ENCODE measurements at regions not wholly inside any gene's neighbourhood (a gene's known extent, or its start where the extent isn't known, plus 50 kb on each side); places are given as distances from the start of the nearest gene placed in this dataset.
"Not testable (repeated sequence)": the region's sequence is repeated elsewhere in the genome, so short reads cannot be mapped to it uniquely, and the experiment has no call there.

DNA sequence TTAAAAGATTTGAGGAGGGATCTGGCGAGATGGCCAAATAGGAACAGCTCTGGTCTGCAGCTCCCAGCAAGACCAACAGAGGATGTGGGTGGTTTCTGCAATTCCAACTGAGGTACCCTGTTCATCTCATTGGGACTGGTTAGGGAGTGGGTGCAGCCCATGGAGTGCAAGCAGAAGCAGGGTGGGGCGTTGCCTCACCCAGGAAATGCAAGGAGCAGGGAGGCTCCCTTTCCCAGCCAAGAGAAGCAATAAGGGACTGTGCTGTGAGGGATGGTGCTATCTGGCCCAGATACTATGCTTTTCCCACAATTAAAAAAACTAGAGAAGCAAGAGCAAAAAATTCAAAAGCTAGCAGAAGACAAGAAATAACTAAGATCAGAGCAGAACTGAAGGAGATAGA is 318.4 kb downstream of the PPP1R3A start:
- not testable (repeated sequence) for DNase-seq

DNA sequence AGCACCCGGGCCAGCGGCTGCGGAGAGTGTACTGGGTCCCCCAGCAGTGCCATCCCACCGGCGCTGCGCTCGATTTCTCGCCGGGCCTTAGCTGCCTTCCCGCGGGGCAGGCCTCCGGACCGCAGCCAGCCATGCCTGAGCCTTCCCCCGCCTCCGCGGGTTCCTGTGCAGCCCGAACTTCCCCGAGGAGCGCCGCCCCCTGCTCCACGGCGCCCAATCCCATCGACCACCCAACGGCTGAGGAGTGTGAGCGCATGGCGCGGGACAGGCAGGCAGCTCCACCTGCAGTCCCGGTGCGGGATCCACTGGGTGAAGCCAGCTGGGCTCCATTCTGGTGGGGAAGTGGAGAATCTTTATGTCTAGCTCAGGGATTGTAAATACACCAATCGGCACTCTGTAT is 325.4 kb downstream of the PPP1R3A start:
- DNase-seq, result not testable (repeated sequence)

DNA sequence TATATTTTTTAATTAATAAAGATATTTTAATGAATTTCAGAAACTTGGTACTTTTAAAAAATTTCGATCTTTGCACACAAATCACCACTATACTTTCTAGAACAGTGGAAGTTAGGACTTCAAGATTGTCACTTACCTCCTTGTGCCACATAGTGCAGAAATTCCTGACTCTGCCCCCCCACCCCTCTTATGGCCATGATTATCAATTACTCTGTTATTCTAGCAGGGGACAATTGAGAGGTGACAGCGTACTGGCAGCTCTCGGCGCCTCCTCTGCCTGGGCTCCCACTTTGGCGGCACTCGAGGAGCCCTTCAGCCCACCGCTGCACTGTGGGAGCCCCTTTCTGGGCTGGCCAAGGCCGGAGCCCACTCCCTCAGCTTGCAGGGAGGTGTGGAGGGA is 325.9 kb downstream of the PPP1R3A start:
- not testable (repeated sequence) for DNase-seq

DNA sequence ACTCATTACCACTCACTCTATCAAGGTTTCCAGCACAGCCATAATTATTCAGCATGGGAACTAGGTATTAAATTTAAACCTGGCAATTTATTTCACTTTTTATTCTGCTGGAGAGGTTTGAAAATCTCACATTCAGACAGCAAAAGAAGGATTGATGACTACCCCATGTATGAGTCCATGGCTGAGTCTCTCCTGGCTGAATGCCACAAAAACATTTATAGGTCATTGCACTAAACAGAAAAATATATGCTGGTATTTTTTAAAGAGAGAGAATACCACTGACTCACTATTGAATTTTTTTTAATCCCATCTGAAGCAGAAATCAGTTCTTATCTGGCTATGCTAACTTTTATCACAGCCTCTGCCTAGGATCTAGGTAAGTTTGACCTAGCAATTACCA is 336.3 kb downstream of the PPP1R3A start:
- DNase-seq, result no peak

DNA sequence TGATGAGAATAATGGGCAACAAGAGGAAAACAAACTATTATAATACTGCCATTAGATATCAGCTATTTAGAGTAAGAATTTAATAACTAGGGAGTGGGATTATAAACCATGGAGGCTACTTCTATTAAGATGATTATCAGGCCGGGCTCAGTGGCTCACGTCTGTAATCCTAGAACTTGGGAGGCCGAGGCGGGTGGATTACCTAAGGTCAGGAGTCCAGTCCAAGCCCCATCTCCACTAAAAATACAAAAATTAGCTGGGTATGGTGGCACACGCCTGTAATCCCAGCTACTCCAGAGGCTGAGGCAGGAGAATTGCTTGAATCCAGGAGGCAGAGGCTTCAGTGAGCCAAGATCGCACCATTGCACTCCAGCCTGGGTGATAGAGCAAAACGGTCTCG is 355.6 kb downstream of the PPP1R3A start:
- not testable (repeated sequence) for DNase-seq

DNA sequence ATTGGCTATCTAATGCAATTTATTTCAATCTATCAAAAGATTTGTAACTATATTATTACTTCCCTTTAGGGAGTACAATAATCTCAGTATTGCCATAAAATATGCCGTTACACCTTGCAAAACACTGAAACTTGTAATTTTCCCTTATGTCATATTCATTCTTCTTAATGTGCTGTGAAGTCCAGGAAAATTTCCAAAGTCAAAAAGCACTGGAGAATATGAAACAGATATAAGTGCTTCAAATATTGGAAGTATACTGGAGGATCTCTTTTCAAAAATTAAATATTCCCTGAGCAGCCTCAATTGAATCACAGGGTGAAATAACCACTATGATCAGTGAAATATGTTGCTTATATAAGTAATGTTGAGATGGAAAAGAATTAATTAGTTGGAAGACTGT is 356.0 kb downstream of the PPP1R3A start:
- DNase-seq, result peak; percentile 26 to 61 (median 27)

DNA sequence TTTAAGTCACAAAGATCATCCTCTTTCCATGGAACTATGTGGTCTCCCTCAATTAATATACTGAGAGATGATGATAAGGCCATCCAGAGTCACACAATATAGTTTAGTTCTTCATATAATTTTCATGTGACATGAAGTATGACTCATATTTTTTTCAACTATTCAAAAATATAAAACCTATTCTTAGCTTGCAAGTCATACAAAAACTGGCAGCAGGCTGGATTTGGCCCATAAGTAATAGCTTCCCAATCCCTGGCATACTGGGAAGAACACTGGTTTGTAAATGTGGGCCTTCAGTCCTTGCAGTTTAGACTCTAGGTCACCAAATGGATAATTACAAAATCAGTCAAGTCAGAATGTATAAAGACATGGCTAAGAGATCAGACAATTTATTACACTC is 356.6 kb downstream of the PPP1R3A start:
- DNase-seq, result peak in 1 of 3 donors; percentile 20

DNA sequence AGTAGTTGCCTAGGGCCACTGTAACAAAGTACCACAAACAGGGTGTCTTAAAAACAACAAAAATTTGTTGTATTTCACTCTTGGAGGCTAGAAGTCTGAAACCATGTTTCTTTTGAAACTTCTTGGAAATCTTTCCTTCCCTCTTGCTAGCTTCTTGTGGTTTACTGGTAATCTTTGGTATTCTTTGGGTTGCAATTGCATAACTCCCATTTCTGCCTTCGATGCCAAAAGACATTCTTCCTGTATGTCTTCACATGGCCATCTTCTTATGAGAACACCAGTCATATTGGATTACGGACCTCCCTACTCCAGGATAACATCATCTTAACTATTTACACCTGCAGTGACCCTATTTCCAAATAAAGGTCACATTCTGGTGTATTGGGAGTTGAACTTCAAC is 357.4 kb downstream of the PPP1R3A start:
- DNase-seq, result no peak

DNA sequence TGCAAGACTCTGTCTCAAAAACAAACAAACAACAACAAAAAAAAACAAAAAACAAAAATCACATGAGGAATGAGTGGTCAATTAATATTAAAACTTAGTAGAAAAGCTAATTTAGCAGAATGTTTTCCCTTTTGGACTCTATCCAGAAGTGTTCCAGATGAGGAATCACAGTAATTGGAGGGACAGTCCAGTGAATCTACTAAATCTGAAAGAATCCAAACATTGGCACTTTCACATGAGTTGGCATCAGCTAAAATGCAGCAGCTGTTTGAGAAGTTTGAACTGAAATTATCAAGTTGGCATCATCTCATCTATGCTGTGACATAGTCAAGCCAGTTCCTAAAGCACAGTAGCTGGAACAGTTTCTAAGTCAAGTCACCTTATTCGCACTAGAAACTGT is 367.8 kb downstream of the PPP1R3A start:
- DNase-seq, result peak in 2 of 3 donors; percentile 16 to 24

DNA sequence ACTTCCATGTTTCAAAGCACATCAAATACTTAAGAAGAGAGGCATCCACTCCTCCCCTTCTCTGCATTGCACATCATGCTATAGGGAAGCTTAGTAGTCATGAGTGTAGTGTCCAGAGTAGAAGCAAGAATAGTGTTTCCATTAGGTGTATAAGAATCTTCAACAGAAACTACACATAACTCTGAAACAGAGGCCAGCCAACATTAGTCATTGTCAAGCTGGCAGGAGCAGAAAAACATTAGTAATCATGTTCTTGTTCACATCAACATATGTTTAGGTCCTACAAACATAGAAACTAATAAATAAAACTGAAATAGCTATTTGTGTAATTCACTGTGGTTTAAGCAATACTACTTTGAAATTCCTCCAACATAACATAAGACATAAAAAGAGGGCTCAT is 370.2 kb downstream of the PPP1R3A start:
- DNase-seq, result peak in 1 of 3 donors; percentile 13

DNA sequence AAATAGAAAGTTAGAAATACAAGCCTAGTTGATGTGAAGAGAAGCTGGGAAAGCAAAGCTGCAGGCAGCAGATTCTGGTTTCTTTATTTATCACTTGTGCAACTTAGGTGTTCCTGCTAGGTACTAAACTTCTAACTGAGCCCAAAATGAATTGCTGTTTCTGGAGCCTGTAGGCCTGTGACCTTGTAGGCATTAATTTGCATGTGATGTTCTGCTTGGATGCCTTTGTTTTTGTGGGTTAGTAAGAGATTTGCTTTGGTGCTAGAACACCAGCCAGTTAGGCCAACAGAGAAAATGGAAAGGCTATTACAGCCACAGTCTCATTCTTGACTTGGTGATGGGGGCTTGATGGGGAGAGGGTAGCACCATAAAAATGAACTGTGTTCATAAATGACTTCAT is 370.7 kb downstream of the PPP1R3A start:
- no peak for DNase-seq

DNA sequence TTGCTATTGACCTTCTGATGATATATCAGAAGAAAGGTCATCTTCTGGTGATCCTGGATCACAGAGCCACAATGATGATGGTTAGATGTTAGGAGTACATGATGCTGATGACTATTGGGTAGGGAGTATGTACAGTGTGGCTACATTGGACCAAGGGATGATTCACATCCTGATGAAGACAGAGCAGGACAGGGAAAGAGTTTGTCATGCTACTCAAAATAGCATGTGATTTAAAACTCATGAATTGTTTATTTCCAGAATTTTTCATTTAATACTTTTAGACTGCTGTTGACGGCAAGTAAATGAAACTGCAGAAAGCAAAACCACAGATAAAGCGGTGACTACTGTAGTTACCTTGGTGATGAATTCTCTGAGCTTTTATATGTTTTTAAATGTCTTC is 397.3 kb downstream of the PPP1R3A start:
- DNase-seq, result no peak

DNA sequence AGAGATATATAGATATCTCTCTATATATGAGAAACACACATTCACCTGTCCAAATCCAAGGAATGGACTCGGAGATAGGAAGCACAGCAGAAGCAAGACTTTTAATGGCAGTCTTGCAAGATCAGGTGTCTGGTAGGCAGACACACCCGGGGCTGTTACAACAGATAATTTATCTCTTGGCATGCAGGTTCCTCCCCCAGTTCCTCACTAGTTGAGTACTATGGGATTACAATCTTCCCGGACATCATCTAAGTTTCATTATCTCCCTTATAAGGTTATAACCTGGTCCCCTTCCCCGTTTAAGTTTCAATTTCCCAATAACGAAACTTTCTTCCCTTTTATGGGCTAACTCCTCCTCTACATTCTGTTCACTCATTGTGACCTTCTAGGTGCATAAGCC is 399.3 kb downstream of the PPP1R3A start:
- no peak for DNase-seq

DNA sequence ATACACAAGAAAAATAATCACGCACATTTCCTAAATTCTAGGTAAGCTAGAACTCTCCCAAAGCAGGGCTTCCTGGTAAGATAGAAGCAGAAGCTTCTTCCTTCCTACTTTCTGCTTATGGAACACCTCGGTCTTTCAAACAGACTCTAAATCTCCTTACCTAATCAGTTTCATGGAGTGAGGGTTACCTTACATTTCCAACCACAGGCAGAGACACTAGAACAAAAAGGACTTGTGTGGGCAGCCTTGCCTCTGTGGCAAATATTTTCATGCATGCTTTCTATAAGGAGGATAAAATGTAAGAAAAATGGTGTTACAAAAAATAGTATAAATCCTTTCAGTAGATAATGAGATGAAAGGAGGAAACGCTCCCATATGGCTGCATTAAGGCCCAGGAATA is 386.3 kb upstream of the SMIM30 start:
- DNase-seq, result no peak

DNA sequence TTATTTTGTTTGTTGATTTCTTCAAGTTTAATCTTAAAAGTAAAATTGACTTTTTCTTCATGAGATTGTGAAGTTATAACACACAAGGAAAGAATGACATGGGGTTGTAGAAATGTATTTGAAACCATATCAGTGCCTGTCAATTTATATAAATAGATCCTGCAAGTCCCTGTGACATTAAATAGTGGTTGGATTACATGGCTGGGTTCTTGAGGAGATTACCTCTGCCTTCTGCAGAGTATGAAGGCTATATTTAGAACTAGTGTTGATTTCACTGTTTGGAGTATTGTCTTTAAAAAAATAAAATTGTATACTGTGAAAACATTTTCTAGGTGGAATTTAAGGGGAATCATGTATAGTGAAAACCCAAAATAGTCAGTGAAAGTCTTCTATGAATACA is 385.8 kb upstream of the SMIM30 start:
- peak in 2 of 3 donors; percentile 0 to 10 for DNase-seq

DNA sequence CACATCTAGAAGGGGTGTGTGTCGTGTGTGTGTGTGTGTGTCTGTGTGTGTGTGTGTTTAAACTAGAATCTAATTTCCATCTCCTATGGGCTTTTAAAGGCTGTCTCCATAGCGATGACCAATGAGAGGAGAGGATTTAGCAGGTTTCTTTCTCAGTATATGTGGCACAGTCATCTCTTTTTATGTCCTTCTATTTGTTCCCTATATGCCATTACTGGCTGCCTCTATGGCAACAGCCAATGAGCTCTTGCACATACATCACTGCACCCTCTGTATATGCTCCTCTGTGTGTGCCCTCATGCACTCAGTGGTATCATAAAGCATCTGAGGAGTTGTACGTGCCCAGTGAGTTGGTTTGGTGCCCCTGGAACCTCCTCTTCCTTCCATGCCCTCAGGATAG is 378.2 kb upstream of the SMIM30 start:
- not testable (repeated sequence) for DNase-seq

DNA sequence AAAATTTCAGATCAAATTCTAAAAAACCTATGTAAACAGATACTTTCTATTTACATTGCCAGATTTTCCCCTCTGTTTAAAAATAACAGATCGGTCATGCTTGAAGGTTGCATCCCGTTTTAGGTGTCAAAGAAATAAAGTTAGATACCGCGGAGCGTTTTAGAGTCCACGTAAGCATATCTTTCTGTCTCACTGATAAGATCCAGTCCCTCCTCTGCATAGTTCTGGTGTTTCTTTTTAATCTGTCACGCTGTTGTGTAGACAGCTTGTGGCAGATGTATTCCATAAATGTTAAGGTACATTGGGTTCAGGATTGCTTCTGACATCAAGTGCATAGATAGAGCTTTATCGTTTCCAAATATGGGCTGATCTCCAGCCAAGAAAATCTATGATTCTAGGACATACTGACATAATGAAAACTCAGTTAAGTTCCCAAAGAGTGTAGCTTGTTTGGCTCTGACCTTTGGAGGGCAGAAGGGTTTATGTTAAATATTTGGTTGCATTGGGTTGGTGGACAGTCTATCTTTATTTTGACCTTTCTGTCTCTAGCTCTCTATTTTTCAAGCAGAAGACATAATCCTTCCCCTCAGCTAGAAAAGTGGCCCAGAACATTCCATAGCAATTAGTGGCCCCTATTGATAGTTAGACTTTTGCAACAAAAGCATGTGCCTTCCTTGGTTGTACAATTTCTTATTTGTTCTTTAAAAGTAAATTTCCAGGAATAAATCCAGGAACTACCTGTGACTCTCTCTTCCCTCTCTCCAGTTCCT is 376.6 kb upstream of the SMIM30 start:
- DNase-seq, result not testable (repeated sequence)

DNA sequence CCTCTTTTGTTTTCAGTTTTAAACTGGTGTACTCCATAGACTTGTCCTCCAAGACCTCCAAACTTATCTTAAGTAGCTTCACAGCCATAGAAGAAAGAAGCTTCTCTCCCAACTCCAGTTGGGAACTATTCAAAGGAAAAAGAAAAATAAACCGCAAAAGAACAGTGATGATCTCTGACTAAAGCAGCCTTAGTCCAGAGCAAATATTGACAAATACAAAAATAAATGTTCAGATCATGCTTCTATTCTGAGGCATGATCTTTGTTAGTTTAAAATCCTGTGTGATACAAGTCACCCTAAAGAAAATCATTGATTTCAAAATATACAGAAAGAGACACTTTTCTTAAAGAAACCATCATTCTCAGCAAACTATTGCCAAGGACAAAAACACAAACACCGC is 373.0 kb upstream of the SMIM30 start:
- no peak for DNase-seq

DNA sequence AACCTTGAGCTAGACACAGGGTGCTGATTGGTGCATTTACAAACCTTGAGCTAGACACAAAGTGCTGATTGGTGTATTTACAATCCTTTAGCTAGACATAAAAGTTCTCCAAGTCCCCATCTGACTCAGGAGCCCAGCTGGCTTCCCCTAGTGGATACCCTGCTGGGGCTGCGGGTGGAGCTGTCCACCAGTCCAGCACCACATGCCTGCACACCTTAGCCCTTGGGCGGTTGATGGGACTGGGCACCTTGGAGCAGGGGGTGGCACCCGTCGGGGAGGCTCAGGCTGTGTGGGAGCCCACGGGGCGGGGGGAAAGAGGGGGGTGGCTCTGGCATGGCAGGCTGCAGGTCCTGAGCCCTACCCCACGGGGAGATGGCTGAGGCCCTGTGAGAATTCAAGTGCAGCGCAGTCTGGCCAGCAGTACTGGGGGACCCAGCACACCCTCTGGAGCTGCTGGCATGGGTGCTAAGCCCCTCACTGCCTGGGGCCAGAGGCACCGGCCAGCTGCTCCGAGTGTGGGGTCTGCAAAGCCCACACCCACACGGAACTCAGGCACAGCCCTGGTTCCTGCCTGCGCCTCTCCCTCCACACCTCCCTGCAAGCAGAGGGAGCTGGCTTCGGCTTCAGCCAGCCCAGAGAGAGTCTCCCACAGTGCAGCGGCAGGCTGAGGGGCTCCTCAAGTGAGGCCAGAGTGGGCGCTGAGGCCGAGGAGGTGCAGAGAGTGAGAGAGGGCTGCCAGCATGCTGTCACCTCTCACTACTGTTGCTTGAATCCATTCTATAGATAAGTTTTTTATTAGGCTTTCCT is 369.8 kb upstream of the SMIM30 start:
- no peak for DNase-seq

DNA sequence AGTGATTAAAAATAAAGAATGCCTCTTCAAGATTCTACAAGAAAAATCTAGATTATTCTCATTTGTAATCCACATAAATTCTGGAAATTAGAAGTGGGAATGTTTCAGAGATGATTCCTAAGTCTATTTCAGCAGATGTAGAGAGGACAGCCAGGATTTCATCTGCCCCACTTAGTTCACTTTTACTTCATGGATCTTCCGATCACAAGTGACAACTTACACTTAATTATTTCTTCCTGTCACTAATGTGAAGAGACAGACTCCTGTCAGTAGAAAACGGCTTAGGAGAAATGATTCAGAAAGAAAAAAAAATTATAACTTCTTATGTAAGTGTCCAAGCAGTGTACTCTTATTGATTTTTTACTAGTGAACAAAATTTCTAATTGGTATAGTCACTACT is 368.2 kb upstream of the SMIM30 start:
- no peak for DNase-seq

DNA sequence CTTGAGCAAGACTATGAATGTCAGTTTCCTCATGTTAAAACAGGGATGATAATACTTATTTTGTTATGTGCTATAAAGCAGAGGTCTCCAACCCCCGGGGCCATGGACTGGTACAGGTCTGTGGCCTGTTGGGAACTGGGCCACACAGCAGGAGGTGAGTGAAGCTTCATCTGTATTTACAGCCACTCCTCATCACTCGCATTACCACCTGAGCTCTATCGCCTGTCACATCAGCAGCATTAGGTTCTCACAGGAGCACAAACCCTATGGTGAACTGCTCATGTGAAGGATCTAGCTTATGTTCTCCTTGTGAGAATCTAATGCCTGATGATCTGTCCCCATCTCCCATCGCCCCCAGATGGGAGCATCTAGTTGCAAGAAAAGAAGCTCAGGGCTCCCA is 365.3 kb upstream of the SMIM30 start:
- no peak for DNase-seq

DNA sequence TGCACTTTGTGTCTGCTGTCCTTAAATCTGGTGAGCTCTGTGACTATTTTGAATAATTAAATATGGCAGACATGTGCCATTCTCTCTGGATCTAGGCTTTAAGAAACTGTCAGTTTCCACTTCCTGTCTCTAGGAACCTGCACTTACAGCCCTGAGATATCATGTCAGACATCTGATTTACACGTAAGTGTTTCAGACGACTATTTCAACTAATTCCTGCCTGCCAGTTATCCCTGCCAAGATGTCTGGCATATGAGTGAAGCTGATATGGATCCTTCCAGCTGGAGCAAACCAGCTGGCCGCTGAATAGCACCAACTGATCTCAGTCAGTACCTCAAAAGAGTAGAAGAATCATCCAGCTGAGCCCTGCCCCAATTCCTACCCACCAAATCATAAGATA is 362.2 kb upstream of the SMIM30 start:
- no peak for DNase-seq

DNA sequence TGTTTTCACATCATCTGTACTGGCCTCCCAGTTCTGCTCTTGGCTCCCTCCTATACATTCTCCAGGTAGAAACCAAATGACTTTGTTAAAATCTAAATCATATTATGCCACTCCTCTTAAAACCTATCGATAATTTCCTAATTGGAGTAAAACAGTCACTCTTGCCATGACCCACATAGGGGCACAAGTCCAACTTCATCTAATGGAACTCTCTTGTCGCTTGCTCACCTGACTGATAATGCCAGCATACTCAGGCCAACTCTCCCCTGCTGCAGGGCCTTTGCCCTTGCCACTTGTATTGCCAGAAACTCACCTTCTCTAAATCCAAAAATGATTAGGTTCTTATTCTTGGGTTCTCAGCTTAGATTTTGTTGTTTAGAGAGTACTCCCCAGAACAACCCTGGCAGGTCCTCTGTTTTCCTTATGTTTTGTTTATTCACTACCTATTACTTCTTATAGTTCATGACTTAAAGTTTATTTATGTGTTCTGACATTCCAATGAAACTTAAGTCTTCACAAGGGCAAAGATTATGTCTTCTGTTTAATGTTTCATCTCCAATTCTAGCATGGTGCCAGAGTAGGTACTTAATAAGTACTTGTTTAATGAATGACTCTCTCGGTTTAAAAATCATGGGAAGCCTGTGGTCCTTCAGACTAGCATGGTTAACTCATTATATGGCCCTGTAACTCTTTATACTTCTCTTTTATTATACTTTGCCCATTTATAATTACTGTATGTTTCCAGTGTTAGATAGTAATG is 345.9 kb upstream of the SMIM30 start:
- no peak for DNase-seq

Measured in muscle of back (tissue), 3 donors.